Heart left ventricle (tissue), 16 donors: ENCODE measurements at regions not wholly inside any gene's neighbourhood (a gene's known extent, or its start where the extent isn't known, plus 50 kb on each side); places are given as distances from the start of the nearest gene placed in this dataset.

ENCODE experiments used
- ATAC-seq, 4 donors: fragments of 200-7000 bp; cut with Tn5 transposase; one replicate each; pipeline ENCODE4 v1.9.1; 2020 to 2022; ENCODE audit warnings: moderate library complexity in 4 of 4, mild to moderate bottlenecking in 3 of 4, moderate number of reproducible peaks in 1 of 4
- DNase-seq, 5 donors: peaks; one replicate each; pipeline ENCODE4 v3.0.0-alpha.2; 2020
- H3K27ac ChIP-seq, 12 donors: fragments of 200-600 bp; sonication (generic) in 4 of 12; one replicate each; pipeline versions ENCODE4 v1.5.0 to v1.8.0; 2016 to 2022; ENCODE audit warnings: mild to moderate bottlenecking in 2 of 12
- H3K27me3 ChIP-seq, 9 donors: fragments of 200-600 bp; sonication (generic) in 2 of 9; one replicate each; pipeline versions ENCODE4 v1.5.1 to v1.8.0; 2016 to 2022; ENCODE audit warnings: mild to moderate bottlenecking in 3 of 9
- H3K36me3 ChIP-seq, 9 donors: fragments of 200-600 bp; sonication (generic) in 2 of 9; one replicate each; pipeline versions ENCODE4 v1.5.0 to v1.8.0; 2018 to 2022; ENCODE audit warnings: mild to moderate bottlenecking in 2 of 9
- H3K4me1 ChIP-seq, 12 donors: fragments of 200-600 bp; sonication (generic) in 4 of 12; one replicate each; pipeline versions ENCODE4 v1.5.0 to v1.8.0; 2016 to 2022; ENCODE audit warnings: mild to moderate bottlenecking in 3 of 12
- H3K4me3 ChIP-seq, 12 donors: fragments of 200-600 bp; sonication (generic) in 4 of 12; one replicate each; pipeline versions ENCODE4 v1.5.0 to v1.8.0; 2017 to 2022; ENCODE audit warnings: mild to moderate bottlenecking in 9 of 12, moderate library complexity in 4 of 12
- H3K9me3 ChIP-seq, 12 donors: fragments of 200-600 bp; sonication (generic) in 4 of 12; one replicate each; pipeline versions ENCODE4 v1.5.0 to v1.8.0; 2016 to 2022; ENCODE audit warnings: mild to moderate bottlenecking in 1 of 12
- POLR2A ChIP-seq, 2 donors: fragments of 450-650 bp; IDR thresholded peaks; one replicate each; pipeline ENCODE4 v1.6.1; 2017; ENCODE audit warnings: antibody characterized with exemption in 2 of 2, mild to moderate bottlenecking in 2 of 2, moderate library complexity in 2 of 2
- WGBS, 4 donors: extraction: QIAGEN DNeasy Blood & Tissue Kit in 2 of 4; methylation state at CpG; one replicate each; pipeline versions ENCODE4 v1.1.5 to v1.1.7; 2013 to 2018; 5-methylcytosine and 5-hydroxymethylcytosine counted together
- intact Hi-C, 10 donors: fragments of 100-400 bp; cut with DNase I; formaldehyde crosslinking; loops; one replicate each; pipeline versions ENCODE4 v1.11.1 to v1.14.2; 2022
- TF ChIP-seq, protein P1 (sequence below), 12 donors: fragments of 200-600 bp; sonication (generic) in 4 of 12; IDR thresholded peaks; one replicate each; pipeline versions ENCODE4 v1.5.0 to v1.8.0; 2018 to 2022; ENCODE audit warnings: antibody characterized with exemption in 12 of 12, mild to moderate bottlenecking in 5 of 12
- donor health status: ischemic (EF 13 %, LVEDD 7.1; RV severe dilation, severe dysfunction).
- donor health status: healthy with polysubstance abuse.
- donor health status: DM: no; HTN: yes; CAD: no.
- donor health status: DM: no; HTN: no; CAD: no.
- donor health status: ischemic (EF 25% LVEDD 6.9; RV normal size, moderate dysfunction).
- donor health status: ischemic (EF 25% LVEDD 5.7; RV mildly dilated, moderate dysfunction).
- donor health status: healthy.
- donor health status: DM: yes; HTN: yes; CAD: no.
- donor health status: ischemic (EF 35%, LVEDD 5.7; RV mildly dilated, moderate dysfunction).
- donor health status: nonischemic (EF 11% LVEDD 7.7; RV severe dilation, severe dysfunction).
- donor health status: DM: yes; HTN: yes; CAD: no.
- donor health status: PGD.
- donor health status: ischemic (EF 29% LVEDD 5.4; RV normal size, mild dysfunction).
- donor health status: nonischemic (EF 23%, LVEDD 6.1; RV moderate dilation, normal function).

DNA sequence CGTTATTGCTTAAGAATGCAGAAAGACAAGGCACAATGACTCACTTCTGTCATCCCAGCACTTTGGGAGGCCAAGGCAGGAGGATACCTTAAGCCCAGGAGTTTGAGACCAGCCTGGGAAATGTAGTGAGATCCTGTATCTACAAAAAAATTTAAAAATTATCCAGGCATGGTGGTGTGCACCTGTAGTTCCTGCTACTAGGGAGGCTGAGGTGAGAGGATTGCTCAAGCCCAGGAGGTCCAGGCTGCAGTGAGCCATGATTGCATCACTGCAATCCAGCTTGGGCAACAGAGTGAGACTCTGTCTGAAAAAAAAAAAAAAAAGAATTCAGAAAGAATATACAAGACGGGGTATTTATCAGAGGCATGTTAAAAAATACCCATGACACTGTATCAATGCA lies 182.0 kb upstream of the SPOPL start:
- H3K4me1 ChIP-seq: no peaks in the 10 kb centered on the region
- no peak for TF ChIP-seq POLR2A (IDR thresholded peaks at IDR 0.05)
- TF ChIP-seq, protein P1, sequence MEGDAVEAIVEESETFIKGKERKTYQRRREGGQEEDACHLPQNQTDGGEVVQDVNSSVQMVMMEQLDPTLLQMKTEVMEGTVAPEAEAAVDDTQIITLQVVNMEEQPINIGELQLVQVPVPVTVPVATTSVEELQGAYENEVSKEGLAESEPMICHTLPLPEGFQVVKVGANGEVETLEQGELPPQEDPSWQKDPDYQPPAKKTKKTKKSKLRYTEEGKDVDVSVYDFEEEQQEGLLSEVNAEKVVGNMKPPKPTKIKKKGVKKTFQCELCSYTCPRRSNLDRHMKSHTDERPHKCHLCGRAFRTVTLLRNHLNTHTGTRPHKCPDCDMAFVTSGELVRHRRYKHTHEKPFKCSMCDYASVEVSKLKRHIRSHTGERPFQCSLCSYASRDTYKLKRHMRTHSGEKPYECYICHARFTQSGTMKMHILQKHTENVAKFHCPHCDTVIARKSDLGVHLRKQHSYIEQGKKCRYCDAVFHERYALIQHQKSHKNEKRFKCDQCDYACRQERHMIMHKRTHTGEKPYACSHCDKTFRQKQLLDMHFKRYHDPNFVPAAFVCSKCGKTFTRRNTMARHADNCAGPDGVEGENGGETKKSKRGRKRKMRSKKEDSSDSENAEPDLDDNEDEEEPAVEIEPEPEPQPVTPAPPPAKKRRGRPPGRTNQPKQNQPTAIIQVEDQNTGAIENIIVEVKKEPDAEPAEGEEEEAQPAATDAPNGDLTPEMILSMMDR (IDR thresholded peaks at IDR 0.05): no peak
- no peak for DNase-seq
- no peaks in the 10 kb centered on the region for H3K27me3 ChIP-seq
- intact Hi-C loops: no loop called here
- H3K36me3 ChIP-seq: no peaks in the 10 kb centered on the region
- no peak overlapping the region for H3K4me3 ChIP-seq
- WGBS, 4 donors: 80 to 84% (median 81%) methylated on average over 2 of the region's 2 CpGs
- ATAC-seq: no peak
- peaks cover 0 to 3% (median 0%) of the 10 kb centered on the region in 12 donors for H3K9me3 ChIP-seq
- H3K27ac ChIP-seq: no peak overlapping the region

DNA sequence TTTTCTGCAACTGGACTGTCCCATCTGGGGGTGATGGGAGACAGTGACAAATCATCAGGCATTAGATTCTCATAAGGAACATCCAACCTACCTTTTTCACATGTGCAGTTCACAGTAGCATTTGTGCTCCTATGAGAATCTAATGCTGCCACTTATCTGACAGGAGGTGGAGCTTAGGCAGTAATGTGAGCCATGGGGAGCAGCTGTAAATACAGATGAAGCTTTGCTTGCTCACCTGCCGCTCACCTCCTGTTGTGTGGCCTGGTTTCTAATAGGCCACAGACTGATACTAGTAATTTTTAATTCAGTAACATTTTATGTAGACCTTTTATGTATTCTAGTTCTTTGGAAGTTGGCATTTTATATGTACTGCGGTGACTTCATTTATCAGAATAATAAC lies 180.1 kb upstream of the SPOPL start:
- intact Hi-C loops: no loop called here
- ATAC-seq (no peak), DNase-seq (no peak)
- no peak overlapping the region for H3K4me3 ChIP-seq
- H3K27ac ChIP-seq: no peak overlapping the region
- TF ChIP-seq POLR2A (IDR thresholded peaks at IDR 0.05): no peak
- TF ChIP-seq, protein P1 (IDR thresholded peaks at IDR 0.05): no peak
- 95 to 99% (median 95%) methylated on average over 2 of the region's 2 CpGs for WGBS, 4 donors
- no peaks in the 10 kb centered on the region for H3K9me3 ChIP-seq
- no peaks in the 10 kb centered on the region for H3K4me1 ChIP-seq
- H3K27me3 ChIP-seq: no peaks in the 10 kb centered on the region
- H3K36me3 ChIP-seq: no peaks in the 10 kb centered on the region

DNA sequence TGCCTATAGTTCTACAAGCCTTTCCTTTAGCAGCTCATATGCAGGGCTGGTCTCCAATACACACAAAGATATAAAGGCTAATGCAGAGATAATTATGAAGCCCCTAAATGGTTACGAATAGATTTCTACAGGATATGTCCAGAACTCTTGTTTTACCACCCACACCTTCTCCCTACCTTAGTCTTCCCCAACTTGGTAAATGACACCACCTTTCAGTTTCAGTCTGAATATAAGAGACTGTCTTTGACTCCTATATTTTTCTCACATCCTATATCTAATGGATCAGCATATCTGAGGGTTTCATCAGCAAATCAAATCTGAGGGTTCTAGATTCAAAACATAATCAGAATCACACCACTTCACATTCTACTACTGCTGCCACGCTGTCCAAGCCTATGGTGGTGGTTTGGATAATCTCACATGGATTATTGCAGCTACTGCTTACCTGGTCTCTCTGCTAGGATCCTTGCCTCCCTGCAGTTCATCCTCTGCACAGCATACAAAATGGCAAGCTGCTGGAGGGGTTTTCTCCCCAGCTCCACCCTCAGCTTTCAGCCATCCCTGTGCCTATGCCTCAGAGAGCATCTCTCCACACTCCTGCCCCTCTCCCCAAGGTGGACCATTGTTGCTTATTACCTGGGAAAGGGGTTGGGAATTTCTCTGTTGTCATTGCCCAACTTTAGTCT lies 178.0 kb upstream of the SPOPL start:
- H3K27me3 ChIP-seq: no peaks in the 10 kb centered on the region
- no peak for ATAC-seq
- WGBS, 4 donors: 91 to 97% (median 95%) methylated on average over 2 of the region's 2 CpGs
- no peaks in the 10 kb centered on the region for H3K4me1 ChIP-seq
- H3K27ac ChIP-seq: no peak overlapping the region
- no peaks in the 10 kb centered on the region for H3K36me3 ChIP-seq
- no peak for DNase-seq
- no peak for TF ChIP-seq POLR2A (IDR thresholded peaks at IDR 0.05)
- intact Hi-C loops: no loop called here
- no peak overlapping the region for H3K4me3 ChIP-seq
- H3K9me3 ChIP-seq: no peaks in the 10 kb centered on the region

DNA sequence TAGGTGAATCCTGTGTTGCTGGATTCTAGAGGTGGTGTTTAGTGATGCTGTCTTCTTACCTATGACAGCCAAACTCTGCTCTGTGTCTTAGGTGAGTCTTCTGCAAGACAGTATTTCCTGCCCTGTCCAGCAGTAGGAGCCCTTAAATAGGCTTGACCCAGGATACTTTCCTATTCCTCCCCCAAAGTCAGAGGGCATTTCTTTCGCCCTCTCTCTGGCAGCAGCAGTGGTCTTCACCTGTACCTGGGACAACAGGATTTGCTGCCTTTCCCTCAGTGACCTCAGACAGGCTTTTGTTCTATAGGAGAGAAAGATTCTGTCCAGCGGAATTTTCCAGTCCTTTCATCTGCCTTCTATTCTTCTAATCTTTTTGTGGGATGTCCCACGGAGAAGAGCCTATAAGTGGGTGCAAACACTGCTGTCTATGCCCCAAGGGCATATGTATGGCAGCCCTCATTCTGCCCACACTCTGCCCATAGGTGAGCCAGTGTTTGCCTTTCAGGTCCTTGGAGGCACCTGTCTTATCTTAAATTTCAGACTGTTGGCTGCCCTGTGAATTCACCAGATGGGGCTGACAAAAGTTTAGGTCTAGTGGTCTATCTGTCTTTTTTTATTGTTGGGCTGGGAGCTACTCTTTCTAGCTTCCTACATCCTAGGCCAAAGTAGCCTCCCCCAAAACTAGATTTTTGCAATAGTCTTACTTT lies 177.3 kb upstream of the SPOPL start:
- Histone ChIP-seq H3K4me1 (no peaks in the 10 kb centered on the region), H3K27ac (no peak overlapping the region), H3K36me3 (no peaks in the 10 kb centered on the region), H3K27me3 (no peaks in the 10 kb centered on the region), H3K9me3 (no peaks in the 10 kb centered on the region), H3K4me3 (no peak overlapping the region)
- no peak for TF ChIP-seq POLR2A (IDR thresholded peaks at IDR 0.05)
- TF ChIP-seq, protein P1 (IDR thresholded peaks at IDR 0.05): no peak
- ATAC-seq: no peak
- DNase-seq: no peak
- WGBS, 4 donors: 86 to 88% (median 88%) methylated on average over 3 of the region's 3 CpGs
- intact Hi-C loops: no loop called here
